Activated T-helper 2 cell treated with anti-CD3 and anti-CD28 coated beads, Interferon-gamma antibody, Interleukin-2, Interleukin-4, amounts not matched to agents 10 μg/mL and 5 μg/mL and 100 μg/mL, durations not matched to agents 14 hours and 24 hours and 36 hours (primary cell): ENCODE measurements at regions not wholly inside any gene's neighbourhood (a gene's known extent, or its start where the extent isn't known, plus 50 kb on each side); places are given as distances from the start of the nearest gene placed in this dataset.

Source experiments
- DNase-seq: peaks from one replicate; pipeline ENCODE4 v3.0.0; 2021; ENCODE audit warnings: low spot score
- H3K27ac Mint-ChIP-seq: one replicate; pipeline ENCODE4 v1.8.0; 2021; ENCODE audit warnings: mixed read lengths
- H3K27me3 Mint-ChIP-seq: one replicate; pipeline ENCODE4 v1.8.0; 2021; ENCODE audit warnings: low read depth, mixed read lengths
- H3K36me3 Mint-ChIP-seq: one replicate; pipeline ENCODE4 v1.8.0; 2021; ENCODE audit warnings: low read depth, mixed read lengths
- H3K4me1 Mint-ChIP-seq: one replicate; pipeline ENCODE4 v1.8.0; 2021; ENCODE audit warnings: low read depth, mixed read lengths
- H3K4me3 Mint-ChIP-seq: one replicate; pipeline ENCODE4 v1.8.0; 2021; ENCODE audit warnings: low read depth, mild to moderate bottlenecking, moderate library complexity, mixed read lengths
- H3K9me3 Mint-ChIP-seq: one replicate; pipeline ENCODE4 v1.8.0; 2021; ENCODE audit warnings: mixed read lengths
- intact Hi-C: fragments of 100-400 bp; cut with micrococcal nuclease; formaldehyde crosslinking; loops from one replicate; pipeline ENCODE4 v1.15.1; 2023

GRCh38 chr13:65090186-65090585 is 2139.9 kb downstream of the PCDH9 start:
- no peaks in the 10 kb centered on the region for H3K36me3 Mint-ChIP-seq
- no peaks in the 10 kb centered on the region for H3K27me3 Mint-ChIP-seq
- no peak for DNase-seq
- H3K27ac Mint-ChIP-seq: no peak overlapping the region
- H3K9me3 Mint-ChIP-seq: peaks cover 21% of the 10 kb centered on the region
- H3K4me1 Mint-ChIP-seq: no peaks in the 10 kb centered on the region
- intact Hi-C loops: no loop called here
- H3K4me3 Mint-ChIP-seq: no peak overlapping the region

- H3K9me3 Mint-ChIP-seq: peaks cover 22% of the 10 kb centered on the region
- H3K27ac Mint-ChIP-seq: no peak overlapping the region
- no peaks in the 10 kb centered on the region for H3K36me3 Mint-ChIP-seq
- H3K27me3 Mint-ChIP-seq: no peaks in the 10 kb centered on the region
- intact Hi-C loops: no loop called here
- H3K4me3 Mint-ChIP-seq: no peak overlapping the region
- no peaks in the 10 kb centered on the region for H3K4me1 Mint-ChIP-seq
- DNase-seq: no peak
These were observed 2141.2 kb downstream of the PCDH9 start for GRCh38 chr13:65088906-65089305.

GRCh38 chr13:65085977-65086376 is 2144.2 kb downstream of the PCDH9 start:
- H3K4me1 Mint-ChIP-seq: no peaks in the 10 kb centered on the region
- DNase-seq: no peak
- H3K36me3 Mint-ChIP-seq: no peaks in the 10 kb centered on the region
- no peak overlapping the region for H3K27ac Mint-ChIP-seq
- H3K4me3 Mint-ChIP-seq: no peak overlapping the region
- H3K27me3 Mint-ChIP-seq: no peaks in the 10 kb centered on the region
- H3K9me3 Mint-ChIP-seq: peaks cover 21% of the 10 kb centered on the region
- intact Hi-C loops: no loop called here

GRCh38 chr13:65074248-65074647 is 2155.9 kb downstream of the PCDH9 start:
- no peak for DNase-seq
- intact Hi-C loops: no loop called here
- Mint-ChIP-seq H3K36me3 (no peaks in the 10 kb centered on the region), H3K9me3 (peaks cover 25% of the 10 kb centered on the region), H3K4me3 (no peak overlapping the region), H3K4me1 (no peaks in the 10 kb centered on the region), H3K27ac (no peak overlapping the region), H3K27me3 (no peaks in the 10 kb centered on the region)

GRCh38 chr13:65064967-65065366 is 2165.2 kb downstream of the PCDH9 start:
- intact Hi-C loops: no loop called here
- Mint-ChIP-seq H3K4me1 (no peaks in the 10 kb centered on the region), H3K9me3 (peaks cover 34% of the 10 kb centered on the region), H3K27me3 (no peaks in the 10 kb centered on the region), H3K27ac (no peak overlapping the region), H3K36me3 (no peaks in the 10 kb centered on the region), H3K4me3 (no peak overlapping the region)
- DNase-seq: no peak

- intact Hi-C loops: no loop called here
- no peak overlapping the region for H3K27ac Mint-ChIP-seq
- no peaks in the 10 kb centered on the region for H3K4me1 Mint-ChIP-seq
- no peak overlapping the region for H3K4me3 Mint-ChIP-seq
- peaks cover 29% of the 10 kb centered on the region for H3K9me3 Mint-ChIP-seq
- no peak for DNase-seq
- no peaks in the 10 kb centered on the region for H3K27me3 Mint-ChIP-seq
- no peaks in the 10 kb centered on the region for H3K36me3 Mint-ChIP-seq
These were observed 2166.4 kb downstream of the PCDH9 start for GRCh38 chr13:65063753-65064152.

GRCh38 chr13:65057986-65058385 is 2172.2 kb downstream of the PCDH9 start:
- no peaks in the 10 kb centered on the region for H3K4me1 Mint-ChIP-seq
- H3K9me3 Mint-ChIP-seq: peaks cover 27% of the 10 kb centered on the region
- H3K4me3 Mint-ChIP-seq: no peak overlapping the region
- H3K27ac Mint-ChIP-seq: no peak overlapping the region
- H3K27me3 Mint-ChIP-seq: no peaks in the 10 kb centered on the region
- intact Hi-C loops: no loop called here
- no peak for DNase-seq
- no peaks in the 10 kb centered on the region for H3K36me3 Mint-ChIP-seq

GRCh38 chr13:65054277-65054676 is 2175.9 kb downstream of the PCDH9 start:
- intact Hi-C loops: no loop called here
- H3K4me3 Mint-ChIP-seq: no peak overlapping the region

GRCh38 chr13:65036999-65037398 is 2193.1 kb downstream of the PCDH9 start:
- no peaks in the 10 kb centered on the region for H3K4me1 Mint-ChIP-seq
- H3K4me3 Mint-ChIP-seq: no peak overlapping the region
- intact Hi-C loops: no loop called here
- no peak overlapping the region for H3K27ac Mint-ChIP-seq
- H3K36me3 Mint-ChIP-seq: no peaks in the 10 kb centered on the region
- DNase-seq: no peak
- H3K27me3 Mint-ChIP-seq: no peaks in the 10 kb centered on the region
- H3K9me3 Mint-ChIP-seq: peaks cover 36% of the 10 kb centered on the region

More at GRCh38 chr13:65054277-65054676, 2175.9 kb downstream of the PCDH9 start:
- Mint-ChIP-seq H3K4me1 (no peaks in the 10 kb centered on the region), H3K9me3 (peaks cover 24% of the 10 kb centered on the region), H3K27me3 (no peaks in the 10 kb centered on the region), H3K27ac (no peak overlapping the region), H3K36me3 (no peaks in the 10 kb centered on the region)
- DNase-seq: no peak

GRCh38 chr13:65035302-65035701 is 2194.8 kb downstream of the PCDH9 start:
- no peaks in the 10 kb centered on the region for H3K4me1 Mint-ChIP-seq
- no peaks in the 10 kb centered on the region for H3K36me3 Mint-ChIP-seq
- no peaks in the 10 kb centered on the region for H3K27me3 Mint-ChIP-seq
- no peak for DNase-seq
- peaks cover 45% of the 10 kb centered on the region for H3K9me3 Mint-ChIP-seq
- H3K27ac Mint-ChIP-seq: no peak overlapping the region
- intact Hi-C loops: no loop called here
- H3K4me3 Mint-ChIP-seq: no peak overlapping the region

- Mint-ChIP-seq H3K36me3 (no peaks in the 10 kb centered on the region), H3K4me3 (no peak overlapping the region), H3K27me3 (no peaks in the 10 kb centered on the region), H3K4me1 (no peaks in the 10 kb centered on the region), H3K9me3 (peaks cover 55% of the 10 kb centered on the region), H3K27ac (no peak overlapping the region)
- no peak for DNase-seq
- intact Hi-C loops: no loop called here
These were observed 2195.9 kb downstream of the PCDH9 start for GRCh38 chr13:65034266-65034665.

- intact Hi-C loops: no loop called here
- DNase-seq: no peak
- no peak overlapping the region for H3K4me3 Mint-ChIP-seq
- no peaks in the 10 kb centered on the region for H3K4me1 Mint-ChIP-seq
- H3K27me3 Mint-ChIP-seq: no peaks in the 10 kb centered on the region
- peaks cover 68% of the 10 kb centered on the region for H3K9me3 Mint-ChIP-seq
- no peaks in the 10 kb centered on the region for H3K36me3 Mint-ChIP-seq
- no peak overlapping the region for H3K27ac Mint-ChIP-seq
These were observed 2197.3 kb downstream of the PCDH9 start for GRCh38 chr13:65032825-65033224.

GRCh38 chr13:65028101-65028500 is 2202.0 kb downstream of the PCDH9 start:
- no peaks in the 10 kb centered on the region for H3K36me3 Mint-ChIP-seq
- peaks cover 80% of the 10 kb centered on the region for H3K9me3 Mint-ChIP-seq
- H3K4me1 Mint-ChIP-seq: no peaks in the 10 kb centered on the region
- no peak for DNase-seq
- H3K27ac Mint-ChIP-seq: no peak overlapping the region
- no peak overlapping the region for H3K4me3 Mint-ChIP-seq
- intact Hi-C loops: no loop called here
- no peaks in the 10 kb centered on the region for H3K27me3 Mint-ChIP-seq

- H3K4me3 Mint-ChIP-seq: no peak overlapping the region
- intact Hi-C loops: no loop called here
- no peak for DNase-seq
- no peaks in the 10 kb centered on the region for H3K36me3 Mint-ChIP-seq
- H3K4me1 Mint-ChIP-seq: no peaks in the 10 kb centered on the region
- peaks cover 80% of the 10 kb centered on the region for H3K9me3 Mint-ChIP-seq
- H3K27ac Mint-ChIP-seq: no peak overlapping the region
- H3K27me3 Mint-ChIP-seq: no peaks in the 10 kb centered on the region
These were observed 2203.6 kb downstream of the PCDH9 start for GRCh38 chr13:65026505-65026904.
